ENCODE measurements at regions not wholly inside any gene's neighbourhood (a gene's known extent, or its start where the extent isn't known, plus 50 kb on each side); places are given as distances from the start of the nearest gene placed in this dataset.
A peak's percentile ranks its signal among the peaks of the same experiment; 100 is the strongest.

- H3K4me3 ChIP-seq (replicated peaks in 1 of 4; ENCODE audit: control extremely low read depth in 1 of 4, insufficient read depth in 1 of 4, low read depth in 3 of 4, low read length in 4 of 4) = no peak overlapping the region
- H3K9me3 ChIP-seq (ENCODE audit: control insufficient read depth, insufficient read depth, low read depth, low read length) = no peaks in the 10 kb centered on the region
- DNase-seq (ENCODE audit: low read depth in 2 of 2) = peak; percentile 48 to 73
- no peaks in the 10 kb centered on the region for H4K20me1 ChIP-seq (ENCODE audit: control insufficient read depth, extremely low read depth, insufficient read depth, low read length)
- no peak overlapping the region for H3K27ac ChIP-seq (ENCODE audit: insufficient read depth, low read length)
- no peak for TF ChIP-seq CTCF (conservative IDR thresholded peaks at IDR 0.05 in 1 of 2, IDR thresholded peaks at IDR 0.05 in 1 of 2; ENCODE audit: low read depth in 1 of 2, low read length in 2 of 2)
- no peak for TF ChIP-seq EZH2 (IDR thresholded peaks at IDR 0.05; ENCODE audit: low read length, missing control alignments)
- H2AFZ ChIP-seq (ENCODE audit: low read length) = no peak overlapping the region
- no peaks in the 10 kb centered on the region for H3K4me1 ChIP-seq (ENCODE audit: control insufficient read depth, extremely low read depth, insufficient read depth, low read length)
- no peaks in the 10 kb centered on the region for H3K79me2 ChIP-seq (ENCODE audit: control insufficient read depth, insufficient read depth, low read length)
- peak overlapping the region; percentile 13 for H3K4me2 ChIP-seq (ENCODE audit: extremely low read depth, insufficient read depth, low read length)
- H3K9ac ChIP-seq (ENCODE audit: insufficient read depth, low read length) = no peak overlapping the region
- H3K27me3 ChIP-seq (ENCODE audit: control insufficient read depth, insufficient read depth, low read length) = no peaks in the 10 kb centered on the region
- no peaks in the 10 kb centered on the region for H3K36me3 ChIP-seq (ENCODE audit: control insufficient read depth, insufficient read depth, low read length)
Observed at GRCh38 chr14:56423544-56423943, 156.1 kb upstream of the TMEM260 start.

- Histone ChIP-seq H3K4me1 (ENCODE audit: control insufficient read depth, extremely low read depth, insufficient read depth, low read length) (no peaks in the 10 kb centered on the region), H3K36me3 (ENCODE audit: control insufficient read depth, insufficient read depth, low read length) (no peaks in the 10 kb centered on the region), H2AFZ (ENCODE audit: low read length) (no peak overlapping the region), H4K20me1 (ENCODE audit: control insufficient read depth, extremely low read depth, insufficient read depth, low read length) (no peaks in the 10 kb centered on the region), H3K4me3 (replicated peaks in 1 of 4; ENCODE audit: control extremely low read depth in 1 of 4, insufficient read depth in 1 of 4, low read depth in 3 of 4, low read length in 4 of 4) (no peak overlapping the region), H3K4me2 (ENCODE audit: extremely low read depth, insufficient read depth, low read length) (no peak overlapping the region), H3K79me2 (ENCODE audit: control insufficient read depth, insufficient read depth, low read length) (no peaks in the 10 kb centered on the region), H3K27me3 (ENCODE audit: control insufficient read depth, insufficient read depth, low read length) (no peaks in the 10 kb centered on the region), H3K9me3 (ENCODE audit: control insufficient read depth, insufficient read depth, low read depth, low read length) (no peaks in the 10 kb centered on the region), H3K9ac (ENCODE audit: insufficient read depth, low read length) (no peak overlapping the region), H3K27ac (ENCODE audit: insufficient read depth, low read length) (no peak overlapping the region)
- DNase-seq (ENCODE audit: low read depth in 2 of 2) = no peak
- TF ChIP-seq EZH2 (IDR thresholded peaks at IDR 0.05; ENCODE audit: low read length, missing control alignments) = no peak
- TF ChIP-seq CTCF (conservative IDR thresholded peaks at IDR 0.05 in 1 of 2, IDR thresholded peaks at IDR 0.05 in 1 of 2; ENCODE audit: low read depth in 1 of 2, low read length in 2 of 2) = no peak
Observed at GRCh38 chr14:56431013-56431412, 148.6 kb upstream of the TMEM260 start.

GRCh38 chr14:56449670-56450213 lies 129.9 kb upstream of the TMEM260 start:
- H3K4me1 ChIP-seq (ENCODE audit: control insufficient read depth, extremely low read depth, insufficient read depth, low read length) = no peaks in the 10 kb centered on the region
- H3K4me3 ChIP-seq (replicated peaks in 1 of 4; ENCODE audit: control extremely low read depth in 1 of 4, insufficient read depth in 1 of 4, low read depth in 3 of 4, low read length in 4 of 4) = no peak overlapping the region
- no peak overlapping the region for H3K27ac ChIP-seq (ENCODE audit: insufficient read depth, low read length)
- TF ChIP-seq EZH2 (IDR thresholded peaks at IDR 0.05; ENCODE audit: low read length, missing control alignments) (no peak), CTCF (conservative IDR thresholded peaks at IDR 0.05 in 1 of 2, IDR thresholded peaks at IDR 0.05 in 1 of 2; ENCODE audit: low read depth in 1 of 2, low read length in 2 of 2) (no peak)
- no peak overlapping the region for H2AFZ ChIP-seq (ENCODE audit: low read length)
- H3K4me2 ChIP-seq (ENCODE audit: extremely low read depth, insufficient read depth, low read length) = no peak overlapping the region
- no peak overlapping the region for H3K9ac ChIP-seq (ENCODE audit: insufficient read depth, low read length)
- H3K79me2 ChIP-seq (ENCODE audit: control insufficient read depth, insufficient read depth, low read length) = no peaks in the 10 kb centered on the region
- no peaks in the 10 kb centered on the region for H3K27me3 ChIP-seq (ENCODE audit: control insufficient read depth, insufficient read depth, low read length)
- no peaks in the 10 kb centered on the region for H3K9me3 ChIP-seq (ENCODE audit: control insufficient read depth, insufficient read depth, low read depth, low read length)
- H4K20me1 ChIP-seq (ENCODE audit: control insufficient read depth, extremely low read depth, insufficient read depth, low read length) = no peaks in the 10 kb centered on the region
- DNase-seq (ENCODE audit: low read depth in 2 of 2) = no peak
- H3K36me3 ChIP-seq (ENCODE audit: control insufficient read depth, insufficient read depth, low read length) = no peaks in the 10 kb centered on the region
